ENCODE measurements at regions not wholly inside any gene's neighbourhood (a gene's known extent, or its start where the extent isn't known, plus 50 kb on each side); places are given as distances from the start of the nearest gene placed in this dataset.

DNA sequence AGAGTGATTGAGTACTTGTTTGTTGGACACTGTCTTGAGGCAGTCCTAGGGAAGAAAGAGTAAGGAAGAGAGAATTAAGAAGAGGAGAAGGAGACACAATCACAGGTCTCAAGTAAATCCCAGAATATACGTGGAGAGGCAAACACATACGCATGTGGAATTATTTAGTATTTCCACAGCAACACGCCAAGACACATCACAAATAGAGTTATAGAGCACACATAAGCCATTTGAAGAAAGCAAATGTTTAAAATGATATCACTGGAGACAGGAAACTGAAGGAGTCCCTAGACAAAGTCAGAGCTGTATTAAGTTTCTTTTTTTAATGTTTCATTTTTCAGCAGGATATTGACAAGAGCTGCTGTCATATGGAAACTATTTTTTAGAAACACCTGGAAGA is 206.1 kb upstream of the LRIG1 start:
- H2BK12ac ChIP-seq (ENCODE audit: low read length in 2 of 2): no peak overlapping the region
- H2BK15ac ChIP-seq (ENCODE audit: low read depth, poor library complexity, severe bottlenecking): no peak overlapping the region
- no peak overlapping the region for H3K18ac ChIP-seq (ENCODE audit: low read depth in 1 of 2, low read length in 2 of 2)
- no peaks in the 10 kb centered on the region for H3K9me3 ChIP-seq (ENCODE audit: control insufficient read depth, low read length)
- H3K4ac ChIP-seq (ENCODE audit: low read depth in 1 of 2, low read length in 2 of 2): no peak overlapping the region
- no peak overlapping the region for H4K91ac ChIP-seq (ENCODE audit: low read length)
- no peak for DNase-seq
- no peak overlapping the region for H3K4me3 ChIP-seq (ENCODE audit: insufficient read depth in 1 of 2, low read depth in 1 of 2, low read length in 2 of 2)
- no peak overlapping the region for H2BK120ac ChIP-seq (ENCODE audit: low read depth, low read length)
- no peak overlapping the region for H2BK5ac ChIP-seq (ENCODE audit: low read depth, low read length, poor library complexity, severe bottlenecking)
- H3K4me2 ChIP-seq (ENCODE audit: low read length, poor library complexity, severe bottlenecking): no peak overlapping the region
- H3K27me3 ChIP-seq (ENCODE audit: control insufficient read depth in 1 of 2, insufficient read depth in 1 of 2, low read length in 2 of 2): no peaks in the 10 kb centered on the region
- no peak overlapping the region for H2AK5ac ChIP-seq (ENCODE audit: low read length, severe bottlenecking)
- H3K14ac ChIP-seq (ENCODE audit: low read length in 2 of 2): no peak overlapping the region
- no peak overlapping the region for H4K8ac ChIP-seq (ENCODE audit: low read length)
- H3K9ac ChIP-seq (ENCODE audit: low read length): no peak overlapping the region
- H2AFZ ChIP-seq (ENCODE audit: low read depth, low read length): no peak overlapping the region
- WGBS: no CpG with 5 or more reads among the region's 3 CpGs
- H3K36me3 ChIP-seq (ENCODE audit: control insufficient read depth in 1 of 2, insufficient read depth in 2 of 2, low read depth in 1 of 2, low read length in 2 of 2): no peaks in the 10 kb centered on the region
- H3K27ac ChIP-seq (ENCODE audit: low read length, poor library complexity, severe bottlenecking): no peak overlapping the region
- H3K4me1 ChIP-seq (ENCODE audit: control insufficient read depth, insufficient read depth, low read depth, low read length): no peaks in the 10 kb centered on the region
- H3K23ac ChIP-seq (ENCODE audit: low read length in 2 of 2): no peak overlapping the region
- H3K79me1 ChIP-seq (replicated peaks; ENCODE audit: low read length, poor library complexity, severe bottlenecking): no peaks in the 10 kb centered on the region

DNA sequence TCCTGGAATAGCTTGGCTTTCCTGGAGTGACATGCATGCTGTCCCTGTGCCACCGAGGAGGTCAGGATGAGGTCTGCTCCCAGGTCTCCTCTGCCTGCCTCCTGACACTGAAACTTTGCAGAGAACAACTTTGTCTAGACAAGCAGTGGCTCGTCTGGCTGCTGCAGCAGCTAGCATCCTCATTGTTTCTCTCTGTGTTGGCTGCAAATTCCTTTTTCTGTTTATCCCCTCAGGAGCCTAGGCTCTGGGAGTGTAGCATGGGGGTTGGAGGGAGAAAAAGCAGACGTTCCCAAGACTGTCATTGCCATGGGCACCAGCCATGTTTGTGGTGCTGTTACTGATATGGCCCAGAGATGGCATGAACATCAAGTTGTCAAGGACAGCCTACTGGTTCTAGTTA is 208.7 kb upstream of the LRIG1 start:
- 40% methylated on average over 3 of the region's 3 CpGs for WGBS
- Histone ChIP-seq H3K27ac (ENCODE audit: low read length, poor library complexity, severe bottlenecking) (no peak overlapping the region), H3K14ac (ENCODE audit: low read length in 2 of 2) (no peak overlapping the region)

DNA sequence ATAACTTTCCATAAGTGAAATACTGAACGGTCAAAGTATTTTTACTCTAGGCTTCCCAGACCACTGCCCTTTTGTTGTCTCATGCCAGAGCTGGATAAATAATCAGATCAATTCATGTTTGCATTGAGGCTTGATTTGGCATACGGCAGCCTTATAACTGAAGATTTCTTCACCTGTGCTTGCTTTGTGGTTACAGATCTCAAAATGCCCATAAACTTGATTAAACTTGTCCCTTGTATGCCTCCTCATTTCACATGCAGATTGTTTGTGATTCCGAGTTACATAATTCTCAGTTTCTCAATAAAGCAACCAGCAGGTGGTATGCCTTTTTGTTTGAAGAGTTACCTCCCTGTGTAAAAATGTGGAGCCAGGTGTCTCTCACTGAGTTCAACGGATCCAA is 211.4 kb upstream of the LRIG1 start:
- DNase-seq: no peak
- Histone ChIP-seq H3K4me1 (ENCODE audit: control insufficient read depth, insufficient read depth, low read depth, low read length) (peaks cover under 1% of the 10 kb centered on the region), H3K9ac (ENCODE audit: low read length) (no peak overlapping the region), H3K4me3 (ENCODE audit: insufficient read depth in 1 of 2, low read depth in 1 of 2, low read length in 2 of 2) (no peak overlapping the region), H3K4ac (ENCODE audit: low read depth in 1 of 2, low read length in 2 of 2) (no peak overlapping the region), H3K79me1 (replicated peaks; ENCODE audit: low read length, poor library complexity, severe bottlenecking) (no peaks in the 10 kb centered on the region), H2AK5ac (ENCODE audit: low read length, severe bottlenecking) (no peak overlapping the region), H3K27ac (ENCODE audit: low read length, poor library complexity, severe bottlenecking) (no peak overlapping the region), H2BK12ac (ENCODE audit: low read length in 2 of 2) (no peak overlapping the region), H3K14ac (ENCODE audit: low read length in 2 of 2) (no peak overlapping the region), H3K36me3 (ENCODE audit: control insufficient read depth in 1 of 2, insufficient read depth in 2 of 2, low read depth in 1 of 2, low read length in 2 of 2) (no peaks in the 10 kb centered on the region), H4K91ac (ENCODE audit: low read length) (no peak overlapping the region), H3K23ac (ENCODE audit: low read length in 2 of 2) (no peak overlapping the region), H3K4me2 (ENCODE audit: low read length, poor library complexity, severe bottlenecking) (no peak overlapping the region), H2AFZ (ENCODE audit: low read depth, low read length) (no peak overlapping the region), H3K18ac (ENCODE audit: low read depth in 1 of 2, low read length in 2 of 2) (no peak overlapping the region), H2BK5ac (ENCODE audit: low read depth, low read length, poor library complexity, severe bottlenecking) (no peak overlapping the region), H4K8ac (ENCODE audit: low read length) (no peak overlapping the region), H2BK15ac (ENCODE audit: low read depth, poor library complexity, severe bottlenecking) (no peak overlapping the region), H3K27me3 (ENCODE audit: control insufficient read depth in 1 of 2, insufficient read depth in 1 of 2, low read length in 2 of 2) (no peaks in the 10 kb centered on the region), H3K9me3 (ENCODE audit: control insufficient read depth, low read length) (no peaks in the 10 kb centered on the region), H2BK120ac (ENCODE audit: low read depth, low read length) (no peak overlapping the region)
- 92% methylated on average over 2 of the region's 4 CpGs for WGBS

More for the DNA sequence above, 208.7 kb upstream of the LRIG1 start:
- no peaks in the 10 kb centered on the region for H3K27me3 ChIP-seq (ENCODE audit: control insufficient read depth in 1 of 2, insufficient read depth in 1 of 2, low read length in 2 of 2)
- no peak overlapping the region for H2BK120ac ChIP-seq (ENCODE audit: low read depth, low read length)
- H3K4me1 ChIP-seq (ENCODE audit: control insufficient read depth, insufficient read depth, low read depth, low read length): no peaks in the 10 kb centered on the region
- no peak overlapping the region for H3K4ac ChIP-seq (ENCODE audit: low read depth in 1 of 2, low read length in 2 of 2)
- no peaks in the 10 kb centered on the region for H3K79me1 ChIP-seq (replicated peaks; ENCODE audit: low read length, poor library complexity, severe bottlenecking)
- H4K91ac ChIP-seq (ENCODE audit: low read length): no peak overlapping the region
- H2BK5ac ChIP-seq (ENCODE audit: low read depth, low read length, poor library complexity, severe bottlenecking): no peak overlapping the region
- no peak overlapping the region for H2BK12ac ChIP-seq (ENCODE audit: low read length in 2 of 2)
- H4K8ac ChIP-seq (ENCODE audit: low read length): no peak overlapping the region
- H2AFZ ChIP-seq (ENCODE audit: low read depth, low read length): no peak overlapping the region
- no peak overlapping the region for H3K18ac ChIP-seq (ENCODE audit: low read depth in 1 of 2, low read length in 2 of 2)
- no peak overlapping the region for H2BK15ac ChIP-seq (ENCODE audit: low read depth, poor library complexity, severe bottlenecking)
- H3K23ac ChIP-seq (ENCODE audit: low read length in 2 of 2): no peak overlapping the region
- H3K4me2 ChIP-seq (ENCODE audit: low read length, poor library complexity, severe bottlenecking): no peak overlapping the region
- no peak overlapping the region for H3K4me3 ChIP-seq (ENCODE audit: insufficient read depth in 1 of 2, low read depth in 1 of 2, low read length in 2 of 2)
- H3K9ac ChIP-seq (ENCODE audit: low read length): no peak overlapping the region
- no peaks in the 10 kb centered on the region for H3K36me3 ChIP-seq (ENCODE audit: control insufficient read depth in 1 of 2, insufficient read depth in 2 of 2, low read depth in 1 of 2, low read length in 2 of 2)
- H3K9me3 ChIP-seq (ENCODE audit: control insufficient read depth, low read length): no peaks in the 10 kb centered on the region
- H2AK5ac ChIP-seq (ENCODE audit: low read length, severe bottlenecking): no peak overlapping the region
- no peak for DNase-seq

DNA sequence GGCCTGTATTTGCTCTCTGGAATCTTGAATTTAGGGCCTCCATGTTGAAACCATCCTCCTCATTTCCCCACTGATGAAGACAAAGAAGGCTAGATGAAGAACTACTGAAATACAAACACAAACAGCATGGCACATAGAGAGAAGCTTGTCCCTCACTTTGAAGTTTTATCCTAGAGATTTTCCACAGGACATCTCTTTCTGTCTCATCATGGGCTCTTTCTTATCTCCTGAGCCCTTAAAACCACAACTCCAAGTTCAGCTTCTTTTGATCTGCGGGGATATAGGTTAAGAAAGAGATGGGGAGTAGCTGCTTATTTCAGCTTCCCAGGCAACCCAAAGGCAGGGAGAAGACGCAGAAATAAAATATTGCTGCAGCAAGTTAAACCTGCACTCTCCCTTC is 213.1 kb upstream of the LRIG1 start:
- no peaks in the 10 kb centered on the region for H3K79me1 ChIP-seq (replicated peaks; ENCODE audit: low read length, poor library complexity, severe bottlenecking)
- no peak overlapping the region for H2AK5ac ChIP-seq (ENCODE audit: low read length, severe bottlenecking)
- no peak overlapping the region for H3K27ac ChIP-seq (ENCODE audit: low read length, poor library complexity, severe bottlenecking)
- H3K4me2 ChIP-seq (ENCODE audit: low read length, poor library complexity, severe bottlenecking): no peak overlapping the region
- H3K18ac ChIP-seq (ENCODE audit: low read depth in 1 of 2, low read length in 2 of 2): no peak overlapping the region
- no peak overlapping the region for H2AFZ ChIP-seq (ENCODE audit: low read depth, low read length)
- no peak overlapping the region for H4K91ac ChIP-seq (ENCODE audit: low read length)
- no peak overlapping the region for H3K23ac ChIP-seq (ENCODE audit: low read length in 2 of 2)
- no CpG with 5 or more reads among the region's 2 CpGs for WGBS
- H3K4me1 ChIP-seq (ENCODE audit: control insufficient read depth, insufficient read depth, low read depth, low read length): peaks cover 1% of the 10 kb centered on the region
- no peak overlapping the region for H2BK120ac ChIP-seq (ENCODE audit: low read depth, low read length)
- H2BK5ac ChIP-seq (ENCODE audit: low read depth, low read length, poor library complexity, severe bottlenecking): no peak overlapping the region
- H3K27me3 ChIP-seq (ENCODE audit: control insufficient read depth in 1 of 2, insufficient read depth in 1 of 2, low read length in 2 of 2): no peaks in the 10 kb centered on the region
- H3K4ac ChIP-seq (ENCODE audit: low read depth in 1 of 2, low read length in 2 of 2): no peak overlapping the region
- H3K36me3 ChIP-seq (ENCODE audit: control insufficient read depth in 1 of 2, insufficient read depth in 2 of 2, low read depth in 1 of 2, low read length in 2 of 2): no peaks in the 10 kb centered on the region
- no peak overlapping the region for H2BK12ac ChIP-seq (ENCODE audit: low read length in 2 of 2)
- no peak overlapping the region for H4K8ac ChIP-seq (ENCODE audit: low read length)
- no peak overlapping the region for H3K4me3 ChIP-seq (ENCODE audit: insufficient read depth in 1 of 2, low read depth in 1 of 2, low read length in 2 of 2)
- H3K9ac ChIP-seq (ENCODE audit: low read length): no peak overlapping the region
- H3K14ac ChIP-seq (ENCODE audit: low read length in 2 of 2): no peak overlapping the region
- H2BK15ac ChIP-seq (ENCODE audit: low read depth, poor library complexity, severe bottlenecking): no peak overlapping the region
- DNase-seq: no peak
- H3K9me3 ChIP-seq (ENCODE audit: control insufficient read depth, low read length): no peaks in the 10 kb centered on the region
